Amniotic epithelial cell (primary cell): ENCODE measurements at regions not wholly inside any gene's neighbourhood (a gene's known extent, or its start where the extent isn't known, plus 50 kb on each side); places are given as distances from the start of the nearest gene placed in this dataset.
"Not testable (repeated sequence)": the region's sequence is repeated elsewhere in the genome, so short reads cannot be mapped to it uniquely, and the experiment has no call there.

Experiments used
- DNase-seq: peaks from one replicate; pipeline ENCODE4 v3.0.0-alpha.2; 2010; ENCODE audit warnings: low read depth

- DNase-seq = no peak
Measured at GRCh38 chr22:36088292-36088691, 59.7 kb upstream of the RBFOX2 start.

GRCh38 chr22:36087784-36088183, 59.2 kb upstream of the RBFOX2 start:
- DNase-seq = no peak

- no peak for DNase-seq
Measured at GRCh38 chr22:36086629-36087254, 58.1 kb upstream of the RBFOX2 start.

GRCh38 chr22:36086170-36086490, 57.5 kb upstream of the RBFOX2 start:
- DNase-seq = no peak

GRCh38 chr22:36085476-36086169, 57.0 kb upstream of the RBFOX2 start:
- DNase-seq = no peak

- DNase-seq = no peak
Measured at GRCh38 chr22:36084717-36085116, 56.1 kb upstream of the RBFOX2 start.

GRCh38 chr22:36083056-36083455, 54.4 kb upstream of the RBFOX2 start:
- no peak for DNase-seq

- peak; percentile 95 for DNase-seq
Measured at GRCh38 chr22:36081023-36081431, 52.4 kb upstream of the RBFOX2 start.

- DNase-seq = not testable (repeated sequence)
Measured at GRCh38 chr22:36080281-36080680, 51.7 kb upstream of the RBFOX2 start.

- no peak for DNase-seq
Measured at GRCh38 chr22:36079041-36079440, 50.4 kb upstream of the RBFOX2 start.
